HFFc6 (cell line): ENCODE measurements at regions not wholly inside any gene's neighbourhood (a gene's known extent, or its start where the extent isn't known, plus 50 kb on each side); places are given as distances from the start of the nearest gene placed in this dataset.

Experiments used
- DNase-seq: peaks from one replicate; pipeline ENCODE4 v3.0.0-alpha.2; 2018
- H3K27ac Mint-ChIP-seq: 2 replicates; pipeline ENCODE4 v1.8.0; 2020; ENCODE audit warnings: mild to moderate bottlenecking, mixed read lengths
- H3K27me3 Mint-ChIP-seq: 2 replicates; pipeline ENCODE4 v1.8.0; 2021; ENCODE audit warnings: mild to moderate bottlenecking, moderate library complexity, mixed read lengths; ENCODE audit not compliant: insufficient read depth
- H3K36me3 Mint-ChIP-seq: 2 replicates; pipeline ENCODE4 v1.8.0; 2021; ENCODE audit warnings: low read depth, mixed read lengths
- H3K4me1 Mint-ChIP-seq: 2 replicates; pipeline ENCODE4 v1.8.0; 2020; ENCODE audit warnings: low read depth, mixed read lengths
- H3K4me3 Mint-ChIP-seq: 2 replicates; pipeline ENCODE4 v1.8.0; 2020; ENCODE audit warnings: mild to moderate bottlenecking, moderate library complexity, mixed read lengths
- H3K9me3 Mint-ChIP-seq: 2 replicates; pipeline ENCODE4 v1.8.0; 2020; ENCODE audit warnings: mild to moderate bottlenecking, mixed read lengths
- TF ChIP-seq, protein P1 (sequence below): fragments of 200-600 bp; sonication (generic); IDR thresholded peaks from 2 replicates; pipeline ENCODE4 v1.5.0; 2021; ENCODE audit warnings: antibody characterized with exemption, mild to moderate bottlenecking

DNA sequence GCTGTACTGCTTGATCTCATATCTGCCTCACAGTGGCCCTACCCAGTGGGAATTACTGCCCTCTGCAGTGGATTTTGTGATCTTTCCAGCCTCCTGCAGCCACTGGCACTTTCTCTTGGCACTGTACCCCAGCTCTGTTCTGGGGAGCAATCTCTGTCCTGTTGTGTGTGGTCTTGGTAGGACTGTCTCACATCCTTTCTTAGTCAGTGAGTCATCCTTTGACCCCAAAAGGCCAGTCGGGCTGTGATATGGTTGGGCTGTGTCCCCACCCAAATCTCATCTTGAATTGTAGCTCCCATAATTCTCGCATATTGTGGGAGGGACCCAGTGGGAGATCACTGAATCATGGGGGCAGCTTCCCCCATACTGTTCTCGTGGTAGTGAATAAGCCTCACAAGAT, 133.3 kb upstream of the TPM1 start:
- H3K27me3 Mint-ChIP-seq, result no peaks in the 10 kb centered on the region; the same call in none of the 2 replicates

GRCh38 chr15:62912282-62912681, 130.3 kb upstream of the TPM1 start:
- DNase-seq, result no peak
- TF ChIP-seq, protein P1, sequence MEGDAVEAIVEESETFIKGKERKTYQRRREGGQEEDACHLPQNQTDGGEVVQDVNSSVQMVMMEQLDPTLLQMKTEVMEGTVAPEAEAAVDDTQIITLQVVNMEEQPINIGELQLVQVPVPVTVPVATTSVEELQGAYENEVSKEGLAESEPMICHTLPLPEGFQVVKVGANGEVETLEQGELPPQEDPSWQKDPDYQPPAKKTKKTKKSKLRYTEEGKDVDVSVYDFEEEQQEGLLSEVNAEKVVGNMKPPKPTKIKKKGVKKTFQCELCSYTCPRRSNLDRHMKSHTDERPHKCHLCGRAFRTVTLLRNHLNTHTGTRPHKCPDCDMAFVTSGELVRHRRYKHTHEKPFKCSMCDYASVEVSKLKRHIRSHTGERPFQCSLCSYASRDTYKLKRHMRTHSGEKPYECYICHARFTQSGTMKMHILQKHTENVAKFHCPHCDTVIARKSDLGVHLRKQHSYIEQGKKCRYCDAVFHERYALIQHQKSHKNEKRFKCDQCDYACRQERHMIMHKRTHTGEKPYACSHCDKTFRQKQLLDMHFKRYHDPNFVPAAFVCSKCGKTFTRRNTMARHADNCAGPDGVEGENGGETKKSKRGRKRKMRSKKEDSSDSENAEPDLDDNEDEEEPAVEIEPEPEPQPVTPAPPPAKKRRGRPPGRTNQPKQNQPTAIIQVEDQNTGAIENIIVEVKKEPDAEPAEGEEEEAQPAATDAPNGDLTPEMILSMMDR, result no peak
- H3K36me3 Mint-ChIP-seq, result no peaks in the 10 kb centered on the region
- H3K9me3 Mint-ChIP-seq, result peaks cover 7% of the 10 kb centered on the region; the same call in 1 of the 2 replicates
- H3K4me3 Mint-ChIP-seq, result no peak overlapping the region
- H3K27me3 Mint-ChIP-seq, result no peaks in the 10 kb centered on the region; the same call in none of the 2 replicates
- no peak overlapping the region for H3K27ac Mint-ChIP-seq
- peaks cover 9% of the 10 kb centered on the region for H3K4me1 Mint-ChIP-seq

More for the DNA sequence above, 133.3 kb upstream of the TPM1 start:
- Mint-ChIP-seq H3K27ac (peak overlapping the region; percentile 13; the same call in 1 of the 2 replicates), H3K9me3 (peaks cover 7% of the 10 kb centered on the region; the same call in 1 of the 2 replicates), H3K4me3 (no peak overlapping the region), H3K4me1 (peaks cover 9% of the 10 kb centered on the region), H3K36me3 (no peaks in the 10 kb centered on the region)
- DNase-seq, result peak; percentile 11
- TF ChIP-seq, protein P1, result no peak

DNA sequence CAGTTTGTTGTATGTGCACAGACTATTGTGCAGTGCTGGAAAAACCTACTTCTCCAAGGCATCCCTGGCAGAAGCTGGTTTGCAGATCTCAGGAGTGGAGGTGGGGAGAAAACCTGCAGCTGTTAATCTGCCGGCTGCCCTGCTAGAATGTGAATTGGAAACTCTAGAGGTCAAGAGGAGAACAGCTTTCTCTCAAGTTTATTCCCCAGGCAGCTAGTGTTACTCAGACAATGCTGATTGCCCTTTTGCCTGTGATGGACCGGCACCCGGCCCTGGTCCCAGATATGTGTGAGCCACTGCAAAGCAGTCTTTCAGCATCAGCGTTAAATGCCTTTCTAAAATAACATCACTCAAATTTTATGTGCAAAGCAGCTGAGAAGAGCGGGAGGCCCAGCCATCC, 129.7 kb upstream of the TPM1 start:
- Mint-ChIP-seq H3K4me1 (peaks cover 9% of the 10 kb centered on the region), H3K9me3 (peaks cover 7% of the 10 kb centered on the region; the same call in 1 of the 2 replicates), H3K27me3 (no peaks in the 10 kb centered on the region; the same call in none of the 2 replicates), H3K4me3 (no peak overlapping the region), H3K27ac (no peak overlapping the region), H3K36me3 (no peaks in the 10 kb centered on the region; the same call in 1 of the 2 replicates)
- no peak for DNase-seq
- TF ChIP-seq, protein P1, result no peak

GRCh38 chr15:62913246-62913645, 129.3 kb upstream of the TPM1 start:
- Mint-ChIP-seq H3K9me3 (peaks cover 7% of the 10 kb centered on the region; the same call in 1 of the 2 replicates), H3K27ac (no peak overlapping the region), H3K27me3 (no peaks in the 10 kb centered on the region; the same call in none of the 2 replicates), H3K36me3 (no peaks in the 10 kb centered on the region; the same call in 1 of the 2 replicates), H3K4me3 (no peak overlapping the region), H3K4me1 (peaks cover 9% of the 10 kb centered on the region)
- DNase-seq, result no peak
- TF ChIP-seq, protein P1, result no peak

- Mint-ChIP-seq H3K4me3 (no peak overlapping the region), H3K36me3 (no peaks in the 10 kb centered on the region; the same call in 1 of the 2 replicates), H3K9me3 (peaks cover 4% of the 10 kb centered on the region; the same call in 1 of the 2 replicates), H3K27ac (no peak overlapping the region), H3K27me3 (no peaks in the 10 kb centered on the region; the same call in 1 of the 2 replicates), H3K4me1 (peaks cover 3% of the 10 kb centered on the region)
- TF ChIP-seq, protein P1, result no peak
- no peak for DNase-seq
Measured at GRCh38 chr15:62914461-62915079, 128.0 kb upstream of the TPM1 start.
